Peyer's patch (tissue), 4 donors: ENCODE measurements at regions not wholly inside any gene's neighbourhood (a gene's known extent, or its start where the extent isn't known, plus 50 kb on each side); places are given as distances from the start of the nearest gene placed in this dataset.

Experiments
- DNase-seq, 3 donors: peaks; one replicate each; pipeline ENCODE4 v3.0.0-alpha.2; 2017 to 2019
- H3K27ac ChIP-seq, 4 donors: fragments of 200-600 bp; sonication (generic); one replicate each; pipeline ENCODE4 v1.5.1; 2016 to 2019
- H3K27me3 ChIP-seq, 2 donors: fragments of 200-600 bp; sonication (generic); one replicate each; pipeline ENCODE4 v1.5.1; 2019
- H3K36me3 ChIP-seq, 3 donors: fragments of 200-600 bp; sonication (generic); one replicate each; pipeline ENCODE4 v1.5.1; 2016 to 2019
- H3K4me1 ChIP-seq, 4 donors: fragments of 200-600 bp; sonication (generic); one replicate each; pipeline ENCODE4 v1.5.1; 2016 to 2019
- H3K4me3 ChIP-seq, 4 donors: fragments of 200-600 bp; sonication (generic); 1 replicate in 3 of 4; 2 replicates in 1 of 4; pipeline ENCODE4 v1.5.1; 2016 to 2019; ENCODE audit warnings: mild to moderate bottlenecking in 1 of 4
- H3K9me3 ChIP-seq, 4 donors: fragments of 200-600 bp; sonication (generic); one replicate each; pipeline ENCODE4 v1.5.1; 2016 to 2019; ENCODE audit warnings: mild to moderate bottlenecking in 1 of 4
- CTCF ChIP-seq, 6 experiments: fragments of 450-650 bp in 4 of 6; fragments of 200-600 bp in 2 of 6; sonication (generic) in 1 of 6; IDR thresholded peaks; one replicate each; pipeline ENCODE4 v1.5.1; 2017 to 2019; ENCODE audit warnings: antibody characterized with exemption in 6 of 6, mild to moderate bottlenecking in 3 of 6, moderate library complexity in 1 of 6
- POLR2A ChIP-seq, 2 donors: fragments of 450-650 bp; IDR thresholded peaks; one replicate each; pipeline ENCODE4 v1.5.1; 2017; ENCODE audit warnings: antibody characterized with exemption in 2 of 2, mild to moderate bottlenecking in 2 of 2, moderate library complexity in 2 of 2

GRCh38 chr6:53446151-53446550 lies 97.4 kb upstream of the ELOVL5 start:
- H3K4me3 ChIP-seq = no peak overlapping the region
- H3K27me3 ChIP-seq = no peaks in the 10 kb centered on the region
- no peaks in the 10 kb centered on the region for H3K9me3 ChIP-seq
- no peaks in the 10 kb centered on the region for H3K36me3 ChIP-seq
- no peak overlapping the region for H3K27ac ChIP-seq
- no peaks in the 10 kb centered on the region for H3K4me1 ChIP-seq
- no peak for DNase-seq
- TF ChIP-seq CTCF (IDR thresholded peaks at IDR 0.05) = no peak
- TF ChIP-seq POLR2A (IDR thresholded peaks at IDR 0.05) = no peak

- Histone ChIP-seq H3K27ac (no peak overlapping the region), H3K4me1 (no peaks in the 10 kb centered on the region), H3K36me3 (no peaks in the 10 kb centered on the region), H3K9me3 (no peaks in the 10 kb centered on the region), H3K27me3 (no peaks in the 10 kb centered on the region), H3K4me3 (no peak overlapping the region)
- no peak for DNase-seq
- TF ChIP-seq POLR2A (IDR thresholded peaks at IDR 0.05) = no peak
- TF ChIP-seq CTCF (IDR thresholded peaks at IDR 0.05) = no peak
Measured at GRCh38 chr6:53441761-53442160, 93.0 kb upstream of the ELOVL5 start.

- H3K4me1 ChIP-seq = no peaks in the 10 kb centered on the region
- no peak for DNase-seq
- H3K27me3 ChIP-seq = no peaks in the 10 kb centered on the region
- H3K36me3 ChIP-seq = no peaks in the 10 kb centered on the region
- no peak for TF ChIP-seq CTCF (IDR thresholded peaks at IDR 0.05)
- TF ChIP-seq POLR2A (IDR thresholded peaks at IDR 0.05) = no peak
- no peak overlapping the region for H3K4me3 ChIP-seq
- no peaks in the 10 kb centered on the region for H3K9me3 ChIP-seq
- H3K27ac ChIP-seq = no peak overlapping the region
Measured at GRCh38 chr6:53441035-53441493, 92.3 kb upstream of the ELOVL5 start.

- DNase-seq = no peak
- no peaks in the 10 kb centered on the region for H3K4me1 ChIP-seq
- no peaks in the 10 kb centered on the region for H3K27me3 ChIP-seq
- no peak overlapping the region for H3K4me3 ChIP-seq
- H3K36me3 ChIP-seq = no peaks in the 10 kb centered on the region
- H3K27ac ChIP-seq = no peak overlapping the region
- no peak for TF ChIP-seq POLR2A (IDR thresholded peaks at IDR 0.05)
- no peak for TF ChIP-seq CTCF (IDR thresholded peaks at IDR 0.05)
- no peaks in the 10 kb centered on the region for H3K9me3 ChIP-seq
Measured at GRCh38 chr6:53440336-53440945, 91.7 kb upstream of the ELOVL5 start.

- no peak for TF ChIP-seq POLR2A (IDR thresholded peaks at IDR 0.05)
- no peak for TF ChIP-seq CTCF (IDR thresholded peaks at IDR 0.05)
- H3K4me3 ChIP-seq = no peak overlapping the region
- no peak for DNase-seq
- H3K9me3 ChIP-seq = no peaks in the 10 kb centered on the region
- H3K27me3 ChIP-seq = no peaks in the 10 kb centered on the region
- no peaks in the 10 kb centered on the region for H3K4me1 ChIP-seq
- H3K27ac ChIP-seq = no peak overlapping the region
- no peaks in the 10 kb centered on the region for H3K36me3 ChIP-seq
Measured at GRCh38 chr6:53439556-53439955, 90.8 kb upstream of the ELOVL5 start.
